GM21381 (cell line): ENCODE measurements at regions not wholly inside any gene's neighbourhood (a gene's known extent, or its start where the extent isn't known, plus 50 kb on each side); places are given as distances from the start of the nearest gene placed in this dataset.

Experiments
- ATAC-seq: cut with Tn5 transposase; IDR thresholded peaks from one replicate; pipeline ENCODE4 v1.9.1; 2021; ENCODE audit warnings: mild to moderate bottlenecking, moderate library complexity; ENCODE audit not compliant: unreplicated experiment

DNA sequence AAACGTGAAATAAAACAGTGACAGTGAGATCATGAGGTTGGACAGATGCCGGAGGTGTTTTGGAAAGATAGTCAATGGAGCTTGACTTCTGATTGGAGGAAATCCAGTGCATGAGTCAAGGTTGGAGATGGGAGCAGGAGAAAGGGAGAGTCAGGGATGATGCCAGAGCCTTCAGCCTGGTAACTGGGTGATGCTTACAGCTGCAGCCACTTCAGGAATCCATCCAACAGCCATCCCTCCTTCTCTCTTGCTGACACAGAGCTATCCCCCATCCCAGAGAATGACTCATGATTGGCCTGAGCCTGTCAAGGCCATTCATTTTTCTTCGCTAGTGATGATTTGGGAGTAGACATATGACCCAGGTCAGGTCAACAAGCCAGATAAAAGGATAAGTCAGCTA is 112.8 kb downstream of the SAMD5 start:
- ATAC-seq, result no peak

- ATAC-seq, result no peak
Observed at GRCh38 chr6:147621961-147622360, 113.5 kb downstream of the SAMD5 start.

GRCh38 chr6:147624946-147625515 is 116.5 kb downstream of the SAMD5 start:
- no peak for ATAC-seq

GRCh38 chr6:147625946-147626345 is 117.5 kb downstream of the SAMD5 start:
- ATAC-seq, result no peak

DNA sequence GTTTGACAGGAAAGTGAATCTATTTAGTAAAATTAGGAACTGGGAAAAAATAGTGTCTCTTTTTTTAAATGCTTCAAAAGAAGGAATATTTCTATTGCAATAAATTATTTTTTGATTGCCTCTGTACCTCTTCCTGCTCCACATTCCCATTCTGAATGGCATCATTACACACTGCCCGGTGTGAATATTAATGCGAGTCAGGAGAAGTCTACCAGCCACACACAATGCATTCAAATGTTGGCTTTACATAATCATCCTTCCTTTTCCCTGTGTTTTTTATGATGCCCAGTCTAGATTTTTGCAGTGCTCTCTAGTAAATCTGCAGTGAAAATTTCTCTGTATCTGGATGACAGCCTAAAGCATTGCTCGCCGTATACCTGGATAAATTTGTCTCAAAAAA is 118.9 kb downstream of the SAMD5 start:
- no peak for ATAC-seq

GRCh38 chr6:147633191-147633590 is 124.7 kb downstream of the SAMD5 start:
- ATAC-seq, result no peak

DNA sequence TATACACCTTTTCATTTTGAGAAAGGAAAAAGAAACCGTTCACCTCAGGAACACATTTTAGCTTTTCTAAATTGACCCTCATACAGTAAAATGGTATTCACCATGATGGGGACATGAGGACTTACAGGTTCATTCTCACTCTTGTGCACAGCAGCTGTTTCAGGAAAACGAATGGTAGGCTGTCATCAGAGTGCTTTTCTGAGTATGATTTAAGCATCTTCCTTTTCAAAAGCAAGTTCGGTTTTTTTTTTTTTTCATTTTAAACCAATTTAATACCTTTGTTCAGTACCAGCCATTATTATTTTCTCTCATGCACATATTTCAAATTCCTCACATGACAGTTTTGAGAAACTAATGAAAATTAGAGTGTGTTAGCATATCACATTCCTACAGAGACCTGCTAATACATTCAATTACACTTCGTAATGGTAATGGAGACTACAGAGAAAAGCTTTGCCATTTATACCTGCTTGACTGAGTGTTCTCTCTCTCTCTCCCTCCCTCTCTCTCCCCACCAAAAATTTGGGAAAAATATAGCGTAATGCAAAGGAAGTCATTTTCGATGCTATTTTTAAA is 129.2 kb downstream of the SAMD5 start:
- ATAC-seq, result no peak

- ATAC-seq, result no peak
Observed at GRCh38 chr6:147639279-147639678, 130.8 kb downstream of the SAMD5 start.

- ATAC-seq, result no peak
Observed at GRCh38 chr6:147640606-147641005, 132.1 kb downstream of the SAMD5 start.

- no peak for ATAC-seq
Observed at GRCh38 chr6:147641511-147641910, 133.0 kb downstream of the SAMD5 start.

- ATAC-seq, result no peak
Observed at GRCh38 chr6:147642458-147642857, 134.0 kb downstream of the SAMD5 start.

DNA sequence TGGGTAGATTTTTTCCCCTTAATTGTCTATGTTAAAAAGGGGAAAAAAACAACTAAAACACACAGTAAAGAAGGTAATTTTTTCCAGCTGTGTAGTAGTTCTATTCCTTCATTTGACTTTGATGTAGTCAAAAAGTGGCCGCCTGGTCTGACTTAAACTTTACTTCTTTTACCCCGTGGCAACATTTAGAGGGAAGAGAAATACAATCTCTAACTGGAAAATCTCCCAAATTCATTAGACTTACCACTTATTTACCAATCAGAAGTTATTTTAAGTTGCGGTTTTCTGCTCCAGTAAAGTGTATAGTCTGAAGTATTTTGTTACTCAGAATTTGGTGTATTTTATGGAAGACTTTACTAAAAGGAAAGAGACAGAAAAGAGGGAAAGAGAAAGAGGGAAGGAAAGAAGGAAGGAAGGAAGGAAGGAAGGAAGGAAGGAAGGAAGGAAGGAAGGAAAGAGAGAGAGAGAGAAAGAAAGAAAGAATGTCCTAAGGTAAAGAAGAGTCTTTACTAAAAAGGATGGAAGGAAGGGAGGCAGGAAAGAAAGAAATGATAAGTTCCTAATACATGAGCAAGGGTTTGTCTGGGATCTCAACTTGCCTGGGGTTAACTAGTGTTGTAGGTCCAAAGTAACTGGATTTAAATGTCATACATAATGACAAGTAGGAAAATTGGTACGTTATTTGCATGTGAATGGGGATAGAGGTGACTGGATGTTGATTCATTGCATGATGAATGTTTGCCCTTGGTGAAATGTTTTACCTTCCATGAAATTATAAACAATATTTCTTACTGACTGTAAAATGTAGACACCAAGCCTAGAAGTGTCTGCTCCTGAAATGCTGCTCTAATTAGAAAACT is 135.1 kb downstream of the SAMD5 start:
- ATAC-seq, result no peak

DNA sequence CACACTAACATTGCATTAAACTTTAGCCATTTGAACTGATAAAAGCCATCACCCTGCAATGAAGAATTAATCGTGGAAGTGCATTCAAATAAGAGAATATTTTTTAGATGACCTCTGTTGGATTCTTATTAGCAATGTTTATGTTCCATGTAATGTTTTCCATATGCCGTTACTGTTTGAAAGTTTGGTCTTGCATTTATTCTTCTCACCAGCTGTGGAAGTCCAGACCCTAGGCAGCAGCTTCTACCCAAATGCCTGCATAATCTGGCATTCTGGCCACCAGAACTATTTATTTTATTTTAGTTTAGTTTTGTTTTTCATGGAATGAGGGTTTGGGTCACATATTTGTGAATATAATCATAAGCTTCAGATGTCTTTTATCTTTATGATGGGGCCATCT is 140.4 kb downstream of the SAMD5 start:
- no peak for ATAC-seq

DNA sequence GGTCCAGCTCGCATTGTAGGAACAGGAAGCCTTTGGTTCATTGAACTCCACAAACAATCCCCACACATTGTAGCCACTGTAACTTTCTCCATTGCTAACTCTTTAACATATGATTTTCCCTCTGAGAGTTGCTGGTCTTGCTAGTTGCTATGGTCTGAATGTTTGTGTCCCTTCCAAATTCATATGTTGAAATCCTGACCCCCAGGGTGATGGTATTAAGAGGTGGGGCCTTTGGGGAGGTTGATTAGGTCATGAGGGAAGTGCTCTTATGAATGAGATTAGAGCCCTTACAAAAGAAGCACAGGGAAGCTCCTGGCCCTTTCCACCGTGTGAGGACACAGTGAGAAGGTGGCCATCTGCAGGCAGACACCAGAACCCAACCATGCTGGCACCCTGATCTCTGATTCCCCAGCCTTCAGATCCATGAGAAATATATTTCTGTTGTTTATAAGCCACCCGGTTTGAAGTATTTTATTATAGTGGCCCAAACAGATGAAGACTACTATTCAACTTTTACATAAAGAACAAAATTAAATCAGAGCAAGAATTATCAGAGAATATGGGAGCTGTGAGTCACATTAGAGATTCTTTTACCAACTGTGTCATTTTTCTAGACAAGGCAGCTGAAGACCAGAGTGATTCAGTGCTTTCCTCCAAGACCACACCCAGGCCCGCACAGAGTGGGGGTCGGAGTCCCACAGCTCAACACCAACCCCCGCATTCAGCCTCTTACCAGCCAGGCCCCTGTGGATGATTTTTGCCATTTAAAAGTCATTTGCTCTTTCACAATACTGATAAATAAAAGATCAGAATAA is 143.0 kb downstream of the SAMD5 start:
- ATAC-seq, result no peak

- no peak for ATAC-seq
Observed at GRCh38 chr6:147653631-147654030, 145.1 kb downstream of the SAMD5 start.

- no peak for ATAC-seq
Observed at GRCh38 chr6:147654103-147654845, 145.8 kb downstream of the SAMD5 start.

DNA sequence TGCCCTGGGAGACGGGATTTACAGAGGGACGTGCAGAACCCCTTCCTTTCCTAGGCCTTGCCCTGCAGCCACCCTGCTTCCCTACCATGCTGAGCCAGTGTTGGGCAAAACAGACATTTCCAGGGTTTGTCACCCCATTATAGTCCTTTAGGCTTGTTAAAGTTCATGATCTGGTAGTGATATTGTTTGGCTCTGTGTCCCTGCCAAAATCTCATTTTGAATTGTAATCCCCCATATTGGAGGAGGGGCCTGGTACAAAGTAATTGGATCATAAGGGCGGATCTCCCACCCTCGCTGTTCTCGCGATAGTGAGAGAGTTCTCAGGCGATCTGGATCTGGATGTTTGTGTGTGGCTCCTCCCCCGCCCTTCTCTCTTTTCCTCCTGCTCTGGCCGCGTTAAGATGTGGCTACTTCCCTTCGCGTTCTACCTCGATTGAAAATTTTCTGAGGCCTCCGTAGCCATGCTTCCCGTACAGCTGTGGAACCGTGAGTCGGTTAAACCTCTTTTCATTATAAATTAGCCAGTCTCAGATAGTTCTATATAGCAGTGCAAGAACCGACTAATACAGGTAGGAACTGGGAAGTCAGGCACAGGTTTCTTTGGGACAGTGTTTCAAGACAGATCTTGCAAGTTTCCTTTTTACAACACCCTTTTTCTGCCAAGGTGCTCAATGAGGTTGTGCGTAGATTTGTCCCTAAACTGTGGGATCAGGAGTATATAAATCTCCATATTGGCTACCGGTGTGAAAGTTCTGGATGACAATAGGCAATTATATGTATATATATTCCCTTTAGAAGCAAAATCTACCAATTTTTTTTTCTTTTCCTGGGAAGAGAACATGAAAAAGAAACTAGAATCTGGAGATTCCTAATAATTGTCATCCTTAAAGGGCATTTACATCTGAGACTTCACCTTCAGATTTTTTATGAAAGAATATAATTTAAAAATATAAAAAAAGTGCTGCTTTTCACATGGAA is 152.1 kb downstream of the SAMD5 start:
- no peak for ATAC-seq

DNA sequence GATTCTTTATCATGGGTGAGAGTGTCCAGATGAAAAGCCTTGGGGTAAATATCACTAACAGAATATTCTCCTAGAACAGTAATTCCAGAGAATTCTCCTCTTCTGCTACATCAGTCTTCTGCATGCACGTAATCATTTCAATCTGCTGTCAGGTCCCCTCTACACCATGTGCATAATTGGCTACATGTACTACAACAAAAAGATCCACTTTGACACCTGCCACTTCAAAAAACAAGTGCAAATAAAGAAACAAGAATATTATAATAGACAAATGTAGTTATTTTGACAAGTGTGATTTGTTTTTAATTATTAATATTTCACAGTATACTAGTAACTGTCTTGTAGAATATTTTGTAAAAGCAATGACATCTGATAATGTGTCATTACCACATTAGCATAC is 154.2 kb downstream of the SAMD5 start:
- no peak for ATAC-seq

DNA sequence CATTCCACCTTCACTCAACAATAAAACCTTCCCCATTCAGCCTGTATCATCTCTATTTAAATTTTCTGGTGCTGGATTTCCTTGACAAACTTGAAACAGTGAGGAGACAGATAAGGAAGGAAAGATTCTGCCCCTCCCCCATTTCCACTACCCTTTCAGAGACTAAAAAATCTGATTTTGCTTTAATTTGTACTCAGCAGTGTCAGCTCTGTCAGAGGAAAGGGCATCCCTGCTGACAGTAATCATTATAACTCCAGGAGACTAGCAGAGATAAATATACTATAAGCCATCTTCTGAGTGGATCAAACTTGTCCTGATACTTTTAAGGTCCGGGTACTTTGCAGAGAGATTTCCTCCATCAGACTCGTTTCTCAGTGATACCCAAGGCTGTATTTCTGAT is 155.6 kb downstream of the SAMD5 start:
- no peak for ATAC-seq

DNA sequence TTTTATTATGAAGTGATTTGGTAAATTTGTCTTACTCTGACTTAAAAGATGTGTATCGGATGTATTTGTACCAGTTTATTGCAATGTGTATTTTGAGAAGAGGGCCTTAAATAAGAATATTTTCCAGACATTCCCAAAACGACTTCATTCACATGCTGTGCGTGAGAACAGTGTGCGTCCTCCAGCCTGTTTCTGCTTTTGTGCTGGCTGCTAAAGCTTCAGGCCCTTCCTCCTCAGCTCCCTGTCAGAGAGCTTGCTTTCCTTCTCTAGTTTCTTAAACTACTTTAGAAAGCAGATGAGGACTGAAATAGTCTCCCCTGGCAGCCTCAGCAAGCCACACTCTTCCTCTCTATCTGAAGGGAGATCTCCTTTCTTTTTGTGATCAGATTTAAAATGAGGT is 157.8 kb downstream of the SAMD5 start:
- no peak for ATAC-seq
